ENCODE measurements at regions not wholly inside any gene's neighbourhood (a gene's known extent, or its start where the extent isn't known, plus 50 kb on each side); places are given as distances from the start of the nearest gene placed in this dataset.

DNA sequence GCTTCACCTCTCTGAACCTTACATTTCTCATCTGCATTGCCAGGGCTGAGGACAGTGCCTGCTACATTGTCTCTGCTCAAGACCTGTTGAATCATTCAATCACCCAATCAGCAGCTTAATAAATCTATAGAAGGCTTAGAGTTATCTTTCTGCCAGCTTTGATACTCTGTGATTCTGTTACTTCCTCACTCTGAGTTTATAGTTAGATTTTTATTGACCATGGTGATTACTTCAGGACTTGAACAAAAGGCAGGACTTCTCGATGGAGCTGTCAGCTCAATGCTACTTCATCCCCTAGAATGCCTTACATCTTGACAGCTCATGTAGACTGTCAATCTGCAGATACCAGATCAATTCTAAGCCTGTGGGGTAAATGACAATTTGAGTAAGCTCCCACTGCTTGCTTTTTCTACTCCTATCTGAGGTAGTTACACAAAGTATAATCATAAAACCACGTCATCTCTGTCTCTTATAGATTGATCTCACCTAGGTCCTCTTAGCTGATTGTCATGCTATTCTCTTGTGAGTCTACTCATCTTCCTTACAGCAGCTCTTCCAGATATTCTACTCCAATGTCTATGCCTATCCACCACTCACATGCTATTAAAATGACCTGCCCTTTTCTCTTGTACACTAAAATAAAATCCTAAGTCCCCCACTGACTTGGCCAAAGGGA, 318.3 kb upstream of the CA10 start:
- Histone ChIP-seq H3K9ac (ENCODE audit: low read length) (no peak overlapping the region), H2BK15ac (ENCODE audit: low read depth, poor library complexity, severe bottlenecking) (no peak overlapping the region), H3K4me1 (ENCODE audit: control insufficient read depth, insufficient read depth, low read depth, low read length) (no peaks in the 10 kb centered on the region), H2BK12ac (ENCODE audit: low read length in 2 of 2) (no peak overlapping the region), H3K27me3 (ENCODE audit: control insufficient read depth in 1 of 2, insufficient read depth in 1 of 2, low read length in 2 of 2) (no peaks in the 10 kb centered on the region), H2BK5ac (ENCODE audit: low read depth, low read length, poor library complexity, severe bottlenecking) (no peak overlapping the region), H3K4me2 (ENCODE audit: low read length, poor library complexity, severe bottlenecking) (no peak overlapping the region), H3K9me3 (ENCODE audit: control insufficient read depth, low read length) (no peaks in the 10 kb centered on the region), H3K18ac (ENCODE audit: low read depth in 1 of 2, low read length in 2 of 2) (no peak overlapping the region), H3K23ac (ENCODE audit: low read length in 2 of 2) (no peak overlapping the region), H2AK5ac (ENCODE audit: low read length, severe bottlenecking) (no peak overlapping the region), H3K79me1 (replicated peaks; ENCODE audit: low read length, poor library complexity, severe bottlenecking) (no peaks in the 10 kb centered on the region), H2AFZ (ENCODE audit: low read depth, low read length) (no peak overlapping the region), H2BK120ac (ENCODE audit: low read depth, low read length) (no peak overlapping the region), H3K27ac (ENCODE audit: low read length, poor library complexity, severe bottlenecking) (no peak overlapping the region), H4K91ac (ENCODE audit: low read length) (no peak overlapping the region), H3K4me3 (ENCODE audit: insufficient read depth in 1 of 2, low read depth in 1 of 2, low read length in 2 of 2) (no peak overlapping the region), H4K8ac (ENCODE audit: low read length) (no peak overlapping the region), H3K14ac (ENCODE audit: low read length in 2 of 2) (no peak overlapping the region), H3K4ac (ENCODE audit: low read depth in 1 of 2, low read length in 2 of 2) (no peak overlapping the region), H3K36me3 (ENCODE audit: control insufficient read depth in 1 of 2, insufficient read depth in 2 of 2, low read depth in 1 of 2, low read length in 2 of 2) (no peaks in the 10 kb centered on the region)
- DNase-seq, result no peak
- WGBS, result 72% methylated on average over 2 of the region's 2 CpGs

DNA sequence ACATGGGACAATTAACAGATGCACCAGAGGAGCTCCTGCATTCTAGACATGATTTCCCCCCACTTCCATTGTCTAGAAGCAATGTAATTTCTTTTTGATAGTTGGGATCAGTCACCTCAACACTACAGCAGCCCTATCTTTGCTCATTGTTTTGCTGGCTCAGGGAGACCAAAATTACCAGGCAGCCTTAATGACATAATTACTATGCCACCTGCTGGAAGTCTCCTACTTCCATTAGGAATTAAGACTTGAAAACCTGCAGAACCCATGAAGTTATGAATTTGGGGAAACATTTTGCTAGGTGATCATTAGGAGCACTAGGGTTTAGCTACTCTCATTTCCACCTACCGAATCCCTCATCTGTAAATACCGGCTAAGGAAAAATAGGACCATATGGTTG, 312.0 kb upstream of the CA10 start:
- Histone ChIP-seq H2BK120ac (ENCODE audit: low read depth, low read length) (no peak overlapping the region), H2BK12ac (ENCODE audit: low read length in 2 of 2) (no peak overlapping the region), H3K9me3 (ENCODE audit: control insufficient read depth, low read length) (no peaks in the 10 kb centered on the region), H3K14ac (ENCODE audit: low read length in 2 of 2) (no peak overlapping the region), H3K4me2 (ENCODE audit: low read length, poor library complexity, severe bottlenecking) (no peak overlapping the region), H2BK15ac (ENCODE audit: low read depth, poor library complexity, severe bottlenecking) (no peak overlapping the region), H3K4ac (ENCODE audit: low read depth in 1 of 2, low read length in 2 of 2) (no peak overlapping the region), H3K9ac (ENCODE audit: low read length) (no peak overlapping the region), H2AK5ac (ENCODE audit: low read length, severe bottlenecking) (no peak overlapping the region), H3K23ac (ENCODE audit: low read length in 2 of 2) (no peak overlapping the region), H2AFZ (ENCODE audit: low read depth, low read length) (no peak overlapping the region), H3K27me3 (ENCODE audit: control insufficient read depth in 1 of 2, insufficient read depth in 1 of 2, low read length in 2 of 2) (no peaks in the 10 kb centered on the region), H2BK5ac (ENCODE audit: low read depth, low read length, poor library complexity, severe bottlenecking) (no peak overlapping the region), H3K4me1 (ENCODE audit: control insufficient read depth, insufficient read depth, low read depth, low read length) (no peaks in the 10 kb centered on the region), H3K27ac (ENCODE audit: low read length, poor library complexity, severe bottlenecking) (no peak overlapping the region), H4K8ac (ENCODE audit: low read length) (no peak overlapping the region), H3K36me3 (ENCODE audit: control insufficient read depth in 1 of 2, insufficient read depth in 2 of 2, low read depth in 1 of 2, low read length in 2 of 2) (no peaks in the 10 kb centered on the region), H3K4me3 (ENCODE audit: insufficient read depth in 1 of 2, low read depth in 1 of 2, low read length in 2 of 2) (no peak overlapping the region), H4K91ac (ENCODE audit: low read length) (no peak overlapping the region), H3K18ac (ENCODE audit: low read depth in 1 of 2, low read length in 2 of 2) (no peak overlapping the region), H3K79me1 (replicated peaks; ENCODE audit: low read length, poor library complexity, severe bottlenecking) (no peaks in the 10 kb centered on the region)
- 81% methylated on average over 2 of the region's 2 CpGs for WGBS
- DNase-seq, result no peak

DNA sequence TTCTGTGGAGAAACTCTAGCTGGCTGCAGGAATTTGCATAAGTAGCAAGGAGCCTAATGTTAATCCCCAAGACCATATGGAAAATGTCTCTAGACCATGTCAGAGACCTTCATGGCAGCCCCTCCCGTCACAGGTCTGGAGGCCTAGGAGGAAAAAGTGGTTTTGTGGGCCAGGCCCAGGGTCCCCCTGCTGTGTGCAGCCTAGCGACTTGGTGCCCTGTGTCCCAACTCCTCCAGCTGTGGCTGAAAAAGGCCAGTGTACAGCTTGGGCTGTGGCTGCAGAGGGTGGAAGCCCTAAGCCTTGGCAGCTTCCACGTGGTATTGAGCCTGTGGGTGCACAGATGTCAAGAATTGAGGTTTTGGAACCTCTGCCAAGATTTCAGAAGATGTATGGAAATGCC, 306.9 kb upstream of the CA10 start:
- Histone ChIP-seq H3K79me1 (replicated peaks; ENCODE audit: low read length, poor library complexity, severe bottlenecking) (no peaks in the 10 kb centered on the region), H2AFZ (ENCODE audit: low read depth, low read length) (no peak overlapping the region), H3K4me1 (ENCODE audit: control insufficient read depth, insufficient read depth, low read depth, low read length) (no peaks in the 10 kb centered on the region), H2BK12ac (ENCODE audit: low read length in 2 of 2) (no peak overlapping the region), H3K14ac (ENCODE audit: low read length in 2 of 2) (no peak overlapping the region), H3K27me3 (ENCODE audit: control insufficient read depth in 1 of 2, insufficient read depth in 1 of 2, low read length in 2 of 2) (no peaks in the 10 kb centered on the region), H4K8ac (ENCODE audit: low read length) (no peak overlapping the region), H2BK5ac (ENCODE audit: low read depth, low read length, poor library complexity, severe bottlenecking) (no peak overlapping the region), H3K4ac (ENCODE audit: low read depth in 1 of 2, low read length in 2 of 2) (no peak overlapping the region), H3K23ac (ENCODE audit: low read length in 2 of 2) (no peak overlapping the region), H4K91ac (ENCODE audit: low read length) (no peak overlapping the region), H2BK120ac (ENCODE audit: low read depth, low read length) (no peak overlapping the region), H3K4me3 (ENCODE audit: insufficient read depth in 1 of 2, low read depth in 1 of 2, low read length in 2 of 2) (no peak overlapping the region), H3K4me2 (ENCODE audit: low read length, poor library complexity, severe bottlenecking) (no peak overlapping the region), H3K36me3 (ENCODE audit: control insufficient read depth in 1 of 2, insufficient read depth in 2 of 2, low read depth in 1 of 2, low read length in 2 of 2) (no peaks in the 10 kb centered on the region), H2BK15ac (ENCODE audit: low read depth, poor library complexity, severe bottlenecking) (no peak overlapping the region), H3K27ac (ENCODE audit: low read length, poor library complexity, severe bottlenecking) (no peak overlapping the region), H2AK5ac (ENCODE audit: low read length, severe bottlenecking) (no peak overlapping the region), H3K18ac (ENCODE audit: low read depth in 1 of 2, low read length in 2 of 2) (no peak overlapping the region), H3K9me3 (ENCODE audit: control insufficient read depth, low read length) (peaks cover 3% of the 10 kb centered on the region), H3K9ac (ENCODE audit: low read length) (no peak overlapping the region)
- 54% methylated on average over 3 of the region's 3 CpGs for WGBS
- no peak for DNase-seq

GRCh38 chr17:52451294-52451861, 292.9 kb upstream of the CA10 start:
- Histone ChIP-seq H3K27ac (ENCODE audit: low read length, poor library complexity, severe bottlenecking) (no peak overlapping the region), H3K27me3 (ENCODE audit: control insufficient read depth in 1 of 2, insufficient read depth in 1 of 2, low read length in 2 of 2) (no peaks in the 10 kb centered on the region), H2AK5ac (ENCODE audit: low read length, severe bottlenecking) (no peak overlapping the region), H3K4me1 (ENCODE audit: control insufficient read depth, insufficient read depth, low read depth, low read length) (no peaks in the 10 kb centered on the region), H2AFZ (ENCODE audit: low read depth, low read length) (no peak overlapping the region), H3K9ac (ENCODE audit: low read length) (no peak overlapping the region), H3K18ac (ENCODE audit: low read depth in 1 of 2, low read length in 2 of 2) (no peak overlapping the region), H3K23ac (ENCODE audit: low read length in 2 of 2) (no peak overlapping the region), H2BK5ac (ENCODE audit: low read depth, low read length, poor library complexity, severe bottlenecking) (no peak overlapping the region), H2BK120ac (ENCODE audit: low read depth, low read length) (no peak overlapping the region), H3K36me3 (ENCODE audit: control insufficient read depth in 1 of 2, insufficient read depth in 2 of 2, low read depth in 1 of 2, low read length in 2 of 2) (no peaks in the 10 kb centered on the region), H4K8ac (ENCODE audit: low read length) (no peak overlapping the region), H2BK12ac (ENCODE audit: low read length in 2 of 2) (no peak overlapping the region), H2BK15ac (ENCODE audit: low read depth, poor library complexity, severe bottlenecking) (no peak overlapping the region), H3K14ac (ENCODE audit: low read length in 2 of 2) (no peak overlapping the region), H3K79me1 (replicated peaks; ENCODE audit: low read length, poor library complexity, severe bottlenecking) (no peaks in the 10 kb centered on the region), H4K91ac (ENCODE audit: low read length) (no peak overlapping the region), H3K4ac (ENCODE audit: low read depth in 1 of 2, low read length in 2 of 2) (no peak overlapping the region), H3K9me3 (ENCODE audit: control insufficient read depth, low read length) (peaks cover 10% of the 10 kb centered on the region), H3K4me3 (ENCODE audit: insufficient read depth in 1 of 2, low read depth in 1 of 2, low read length in 2 of 2) (no peak overlapping the region), H3K4me2 (ENCODE audit: low read length, poor library complexity, severe bottlenecking) (no peak overlapping the region)
- DNase-seq, result no peak

Data from mesenchymal stem cell (in vitro differentiated cells and primary cell).